A549 (cell line): ENCODE measurements at regions not wholly inside any gene's neighbourhood (a gene's known extent, or its start where the extent isn't known, plus 50 kb on each side); places are given as distances from the start of the nearest gene placed in this dataset.

Source experiments
- ATAC-seq, 2 experiments: fragments of 200-7000 bp in 1 of 2; fragments of >200 bp in 1 of 2; cut with Nextera tagmentation in 1 of 2; cut with Tn5 transposase in 1 of 2; 3 replicates each; pipeline versions ENCODE4 v1.8.0 to v1.9.1; 2018 to 2020; ENCODE audit warnings: mild to moderate bottlenecking in 1 of 2, moderate library complexity in 1 of 2
- CTCF ChIA-PET: fragments of 300-600 bp; sonication (Branson Sonifier 250); formaldehyde crosslinking; extraction: SDS; loops from one replicate; lab custom pipeline; 2021; ENCODE audit warnings: antibody characterized with exemption, inconsistent platforms; lab: Yijun Ruan, JAX
- POLR2A ChIA-PET: fragments of 350-600 bp; formaldehyde crosslinking; extraction: SDS; loops from one replicate; lab custom pipeline; 2021; ENCODE audit warnings: antibody characterized with exemption, inconsistent platforms; lab: Yijun Ruan, JAX
- DNase-seq, 2 experiments: peaks; one replicate each; pipeline versions ENCODE4 v3.0.0 to v3.0.0-alpha.2; 2011 to 2016; ENCODE audit warnings: low read depth in 1 of 2, low spot score in 1 of 2
- FAIRE-seq: peaks from 2 replicates; lab custom pipeline; 2011; peaks lifted over from hg19 to GRCh38; lab: Jason Lieb, UNC
- H3K27ac ChIP-seq, 2 experiments: fragments of >200 bp; sonication (Bioruptor Twin); formaldehyde crosslinking; 3 replicates each; pipeline ENCODE4 v1.5.1; 2016 to 2017
- H3K4me1 ChIP-seq: fragments of >200 bp; sonication (Bioruptor Twin); formaldehyde crosslinking; 3 replicates; pipeline ENCODE4 v1.6.1; 2016
- H3K4me2 ChIP-seq: fragments of >200 bp; sonication (Bioruptor Twin); formaldehyde crosslinking; 3 replicates; pipeline ENCODE4 v1.6.1; 2016
- H3K4me3 ChIP-seq: fragments of >200 bp; sonication (Bioruptor Twin); formaldehyde crosslinking; 3 replicates; pipeline ENCODE4 v1.5.1; 2016
- H3K9me3 ChIP-seq: fragments of >200 bp; sonication (Bioruptor Twin); formaldehyde crosslinking; 3 replicates; pipeline ENCODE4 v1.6.1; 2016
- BHLHE40 ChIP-seq: IDR thresholded peaks from 2 replicates; pipeline ENCODE4 v1.6.1; 2012; ENCODE audit warnings: low read depth, low read length, inconsistent platforms
- CHD2 ChIP-seq: fragments of 150-350 bp; IDR thresholded peaks from 2 replicates; pipeline ENCODE4 v1.6.1; 2014; ENCODE audit warnings: low read length; ENCODE audit not compliant: partially characterized antibody
- HEYL ChIP-seq: fragments of 250-450 bp; sonication (Bioruptor Pico); IDR thresholded peaks from 2 replicates; pipeline ENCODE4 v1.8.0; 2021; ENCODE audit warnings: mild to moderate bottlenecking, moderate library complexity
- HOXA7 ChIP-seq: fragments of 250-450 bp; sonication (Bioruptor Pico); IDR thresholded peaks from 2 replicates; pipeline ENCODE4 v1.5.0; 2020; ENCODE audit warnings: mild to moderate bottlenecking, moderate library complexity
- MAFK ChIP-seq: fragments of 450-650 bp; IDR thresholded peaks from 2 replicates; pipeline ENCODE4 v1.6.1; 2014; ENCODE audit not compliant: partially characterized antibody
- NPAS2 ChIP-seq: fragments of 250-450 bp; sonication (Bioruptor Pico); IDR thresholded peaks from 2 replicates; pipeline ENCODE4 v1.8.0; 2022; ENCODE audit warnings: mild to moderate bottlenecking, moderate library complexity, borderline replicate concordance
- RAD21 ChIP-seq, 2 experiments: fragments of >200 bp in 1 of 2; sonication (Bioruptor Twin) in 1 of 2; formaldehyde crosslinking in 1 of 2; IDR thresholded peaks in 1 of 2; conservative IDR thresholded peaks in 1 of 2; 2 replicates in 1 of 2; 3 replicates in 1 of 2; pipeline ENCODE4 v1.6.1; 2012 to 2018; ENCODE audit warnings: inconsistent platforms in 1 of 2
- RCOR1 ChIP-seq: fragments of 150-350 bp; IDR thresholded peaks from 2 replicates; pipeline ENCODE4 v1.6.1; 2014; ENCODE audit warnings: antibody characterized with exemption, low read length, low read depth
- RNF2 ChIP-seq: fragments of 200-600 bp; sonication (generic); IDR thresholded peaks from 2 replicates; pipeline ENCODE4 v1.6.1; 2016; ENCODE audit warnings: low read depth, mild to moderate bottlenecking, antibody characterized with exemption, moderate library complexity, borderline replicate concordance
- SMC3 ChIP-seq: fragments of >200 bp; sonication (Bioruptor Twin); formaldehyde crosslinking; IDR thresholded peaks from 3 replicates; pipeline ENCODE4 v1.6.1; 2018; ENCODE audit warnings: inconsistent platforms
- TP53 ChIP-seq: fragments of 250-450 bp; sonication (Bioruptor Pico); IDR thresholded peaks from 2 replicates; pipeline ENCODE4 v1.5.0; 2021; ENCODE audit warnings: mild to moderate bottlenecking, moderate library complexity
- WGBS: methylation state at CpG from one replicate; pipeline ENCODE4 v1.1.6; 2017; ENCODE audit errors: missing lambda C conversion rate; 5-methylcytosine and 5-hydroxymethylcytosine counted together
- TF ChIP-seq, protein P1 (sequence below): IDR thresholded peaks from 2 replicates; pipeline ENCODE4 v1.6.1; 2012
- TF ChIP-seq, protein P2 (sequence below): fragments of 450-650 bp; IDR thresholded peaks from 2 replicates; pipeline ENCODE4 v1.6.1; 2014; ENCODE audit warnings: antibody characterized with exemption
- TF ChIP-seq, protein P3 (sequence below): fragments of >200 bp; sonication (Bioruptor Twin); formaldehyde crosslinking; IDR thresholded peaks from 3 replicates; pipeline ENCODE4 v1.5.1; 2016
- TF ChIP-seq, protein P4 (sequence below): fragments of 250-450 bp; sonication (Bioruptor Pico); IDR thresholded peaks from 2 replicates; pipeline ENCODE4 v1.5.0; 2021; ENCODE audit warnings: mild to moderate bottlenecking, moderate library complexity, borderline replicate concordance

DNA sequence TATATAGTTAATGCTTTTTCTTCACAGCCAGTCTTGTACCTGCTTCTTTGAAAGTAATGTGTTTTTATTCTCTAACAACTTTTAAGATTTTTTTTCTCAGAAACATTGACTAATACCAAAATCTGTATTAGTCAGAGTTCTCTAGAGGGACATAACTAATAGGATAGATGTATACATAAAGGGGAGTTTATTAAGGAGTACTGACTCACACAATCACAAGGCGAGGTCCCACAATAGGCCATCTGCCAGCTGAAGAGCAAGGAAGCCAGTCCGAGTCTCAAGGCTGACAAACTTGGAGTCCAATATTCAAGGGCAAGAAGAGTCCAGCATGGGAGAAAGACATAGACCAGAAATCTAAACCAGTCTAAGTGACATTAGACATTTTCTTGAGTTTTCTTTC lies 140.0 kb downstream of the RAB38 start:
- DNase-seq (no peak), ATAC-seq (no peak), FAIRE-seq (no peak)
- WGBS = 26% methylated on average over 2 of the region's 2 CpGs
- POLR2A ChIA-PET = no interaction called here
- Histone ChIP-seq H3K27ac (no peak overlapping the region), H3K4me3 (no peak overlapping the region), H3K9me3 (no peaks in the 10 kb centered on the region), H3K4me1 (no peaks in the 10 kb centered on the region), H3K4me2 (no peak overlapping the region)
- TF ChIP-seq, protein P1, sequence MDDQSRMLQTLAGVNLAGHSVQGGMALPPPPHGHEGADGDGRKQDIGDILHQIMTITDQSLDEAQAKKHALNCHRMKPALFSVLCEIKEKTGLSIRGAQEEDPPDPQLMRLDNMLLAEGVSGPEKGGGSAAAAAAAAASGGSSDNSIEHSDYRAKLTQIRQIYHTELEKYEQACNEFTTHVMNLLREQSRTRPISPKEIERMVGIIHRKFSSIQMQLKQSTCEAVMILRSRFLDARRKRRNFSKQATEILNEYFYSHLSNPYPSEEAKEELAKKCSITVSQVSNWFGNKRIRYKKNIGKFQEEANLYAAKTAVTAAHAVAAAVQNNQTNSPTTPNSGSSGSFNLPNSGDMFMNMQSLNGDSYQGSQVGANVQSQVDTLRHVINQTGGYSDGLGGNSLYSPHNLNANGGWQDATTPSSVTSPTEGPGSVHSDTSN = no peak
- TF ChIP-seq, protein P2, sequence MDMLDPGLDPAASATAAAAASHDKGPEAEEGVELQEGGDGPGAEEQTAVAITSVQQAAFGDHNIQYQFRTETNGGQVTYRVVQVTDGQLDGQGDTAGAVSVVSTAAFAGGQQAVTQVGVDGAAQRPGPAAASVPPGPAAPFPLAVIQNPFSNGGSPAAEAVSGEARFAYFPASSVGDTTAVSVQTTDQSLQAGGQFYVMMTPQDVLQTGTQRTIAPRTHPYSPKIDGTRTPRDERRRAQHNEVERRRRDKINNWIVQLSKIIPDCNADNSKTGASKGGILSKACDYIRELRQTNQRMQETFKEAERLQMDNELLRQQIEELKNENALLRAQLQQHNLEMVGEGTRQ = no peak
- CTCF ChIA-PET = no interaction called here

DNA sequence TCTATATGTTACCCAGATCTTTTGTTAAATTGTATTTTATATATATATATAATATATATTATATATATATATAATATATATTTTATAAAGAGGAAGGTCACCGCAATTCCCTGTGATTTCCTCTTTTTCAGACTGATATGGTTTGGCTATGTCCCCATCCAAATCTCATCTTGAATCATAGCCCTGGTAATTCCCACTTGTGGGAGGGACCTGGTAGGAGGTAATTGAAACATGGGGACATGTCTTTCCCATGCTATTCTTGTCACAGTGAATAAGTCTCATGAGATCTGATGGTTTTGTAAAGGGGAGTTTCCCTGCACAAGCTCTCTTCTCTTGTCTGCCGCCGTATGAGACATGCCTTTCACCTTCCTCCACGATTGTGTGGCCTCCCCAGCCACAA lies 157.6 kb downstream of the RAB38 start:
- WGBS = 34% methylated on average over 4 of the region's 4 CpGs
- DNase-seq (no peak), FAIRE-seq (no peak), ATAC-seq (no peak)
- H3K9me3 ChIP-seq = no peaks in the 10 kb centered on the region
- CTCF ChIA-PET = interaction anchor here (0.6 to 5.1 kb wide), 9 partner anchors 24 to 596 kb away, joined by 3 to 75 read pairs (median 12); no protein-coding TSS in a partner anchor
- H3K4me2 ChIP-seq = no peak overlapping the region
- no peak overlapping the region for H3K27ac ChIP-seq
- TF ChIP-seq CHD2 (no peak), BHLHE40 (no peak), HEYL (CRISPR knock-in tag) (no peak), RNF2 (no peak), HOXA7 (no peak)
- TF ChIP-seq, all 56 proteins: peak for 0
- no peaks in the 10 kb centered on the region for H3K4me1 ChIP-seq
- H3K4me3 ChIP-seq = no peak overlapping the region
- POLR2A ChIA-PET = no interaction called here

DNA sequence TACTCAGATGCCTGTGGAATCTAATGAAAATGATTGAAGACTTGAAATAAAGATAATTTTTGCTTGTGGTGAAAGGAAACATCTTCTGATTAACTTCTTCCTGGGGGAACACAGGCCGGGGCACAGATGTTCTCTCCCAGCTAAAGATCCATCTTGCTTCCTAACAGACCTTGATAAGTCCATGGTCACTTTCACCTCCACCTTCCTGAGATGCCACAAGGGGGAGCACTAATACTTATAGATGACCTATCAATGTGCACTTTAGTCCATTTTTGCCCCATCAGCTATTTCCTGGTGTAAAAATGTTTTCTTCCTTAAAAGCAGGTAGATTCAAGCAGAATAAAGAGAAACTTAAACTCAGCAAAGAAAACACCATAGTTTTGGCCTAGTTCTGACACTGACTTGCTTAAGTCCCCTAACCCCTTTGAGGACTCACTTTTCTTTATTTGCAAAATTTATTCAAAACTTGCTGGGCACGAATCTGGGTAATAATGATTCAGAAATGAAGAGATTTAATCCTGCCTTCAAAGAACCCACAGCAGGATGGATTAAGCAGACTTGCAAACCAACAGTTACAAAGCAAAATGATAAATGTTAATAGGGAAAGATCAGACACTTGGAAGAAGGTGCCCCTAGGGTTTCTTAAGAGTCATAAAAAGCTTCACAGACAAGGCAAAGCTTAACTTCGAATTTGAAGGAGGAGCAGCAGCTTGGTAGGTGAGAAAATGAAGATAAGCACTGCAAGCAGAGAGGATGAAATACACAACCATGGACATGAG lies 158.7 kb downstream of the RAB38 start:
- Histone ChIP-seq H3K4me3 (no peak overlapping the region), H3K27ac (no peak overlapping the region), H3K4me1 (no peaks in the 10 kb centered on the region), H3K9me3 (no peaks in the 10 kb centered on the region), H3K4me2 (no peak overlapping the region)
- POLR2A ChIA-PET = no interaction called here
- WGBS = 31% methylated on average over 3 of the region's 3 CpGs
- FAIRE-seq = no peak
- TF ChIP-seq RAD21 (conservative IDR thresholded peaks at IDR 0.05 in 1 of 2, IDR thresholded peaks at IDR 0.05 in 1 of 2) (peak; percentile 91 to 93), MAFK (peak; percentile 100), TP53 (no peak), SMC3 (peak; percentile 96)
- TF ChIP-seq, protein P3, sequence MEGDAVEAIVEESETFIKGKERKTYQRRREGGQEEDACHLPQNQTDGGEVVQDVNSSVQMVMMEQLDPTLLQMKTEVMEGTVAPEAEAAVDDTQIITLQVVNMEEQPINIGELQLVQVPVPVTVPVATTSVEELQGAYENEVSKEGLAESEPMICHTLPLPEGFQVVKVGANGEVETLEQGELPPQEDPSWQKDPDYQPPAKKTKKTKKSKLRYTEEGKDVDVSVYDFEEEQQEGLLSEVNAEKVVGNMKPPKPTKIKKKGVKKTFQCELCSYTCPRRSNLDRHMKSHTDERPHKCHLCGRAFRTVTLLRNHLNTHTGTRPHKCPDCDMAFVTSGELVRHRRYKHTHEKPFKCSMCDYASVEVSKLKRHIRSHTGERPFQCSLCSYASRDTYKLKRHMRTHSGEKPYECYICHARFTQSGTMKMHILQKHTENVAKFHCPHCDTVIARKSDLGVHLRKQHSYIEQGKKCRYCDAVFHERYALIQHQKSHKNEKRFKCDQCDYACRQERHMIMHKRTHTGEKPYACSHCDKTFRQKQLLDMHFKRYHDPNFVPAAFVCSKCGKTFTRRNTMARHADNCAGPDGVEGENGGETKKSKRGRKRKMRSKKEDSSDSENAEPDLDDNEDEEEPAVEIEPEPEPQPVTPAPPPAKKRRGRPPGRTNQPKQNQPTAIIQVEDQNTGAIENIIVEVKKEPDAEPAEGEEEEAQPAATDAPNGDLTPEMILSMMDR = peak; percentile 85
- ATAC-seq = peak; percentile 89 to 98; a peak in 5 of 6 replicates
- CTCF ChIA-PET = interaction anchor here (0.6 to 5.1 kb wide), 51 partner anchors 8 to 870 kb away, joined by 3 to 75 read pairs (median 4); no protein-coding TSS in a partner anchor
- DNase-seq = peak; percentile 6 to 84

DNA sequence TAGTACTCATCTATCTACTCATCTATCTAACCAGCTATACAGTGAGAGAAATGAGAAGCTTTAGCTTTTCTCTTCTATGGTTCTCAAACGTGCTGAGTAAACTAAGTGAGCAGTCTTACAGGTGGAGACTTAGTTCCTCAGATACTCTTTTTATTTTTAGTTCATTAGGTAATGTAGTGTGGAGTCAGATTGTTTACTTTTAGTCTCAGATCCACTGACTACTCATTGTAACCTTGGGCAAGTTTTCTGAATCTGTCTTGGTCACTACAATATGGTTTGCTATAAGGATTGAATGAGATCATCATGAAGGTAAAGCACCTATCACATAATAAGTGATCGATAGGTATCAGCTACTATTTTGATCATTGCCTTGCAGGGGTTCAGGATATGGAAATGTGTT lies 160.1 kb downstream of the RAB38 start:
- POLR2A ChIA-PET = no interaction called here
- TF ChIP-seq, protein P3 = no peak
- no peak for TF ChIP-seq NPAS2 (CRISPR knock-in tag)
- TF ChIP-seq RAD21 (conservative IDR thresholded peaks at IDR 0.05 in 1 of 2, IDR thresholded peaks at IDR 0.05 in 1 of 2) = no peak
- no peak for TF ChIP-seq RCOR1
- TF ChIP-seq, protein P4, sequence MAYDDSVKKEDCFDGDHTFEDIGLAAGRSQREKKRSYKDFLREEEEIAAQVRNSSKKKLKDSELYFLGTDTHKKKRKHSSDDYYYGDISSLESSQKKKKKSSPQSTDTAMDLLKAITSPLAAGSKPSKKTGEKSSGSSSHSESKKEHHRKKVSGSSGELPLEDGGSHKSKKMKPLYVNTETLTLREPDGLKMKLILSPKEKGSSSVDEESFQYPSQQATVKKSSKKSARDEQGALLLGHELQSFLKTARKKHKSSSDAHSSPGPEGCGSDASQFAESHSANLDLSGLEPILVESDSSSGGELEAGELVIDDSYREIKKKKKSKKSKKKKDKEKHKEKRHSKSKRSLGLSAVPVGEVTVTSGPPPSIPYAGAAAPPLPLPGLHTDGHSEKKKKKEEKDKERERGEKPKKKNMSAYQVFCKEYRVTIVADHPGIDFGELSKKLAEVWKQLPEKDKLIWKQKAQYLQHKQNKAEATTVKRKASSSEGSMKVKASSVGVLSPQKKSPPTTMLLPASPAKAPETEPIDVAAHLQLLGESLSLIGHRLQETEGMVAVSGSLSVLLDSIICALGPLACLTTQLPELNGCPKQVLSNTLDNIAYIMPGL (CRISPR knock-in tag) = no peak
- Histone ChIP-seq H3K9me3 (no peaks in the 10 kb centered on the region), H3K4me1 (no peaks in the 10 kb centered on the region), H3K27ac (no peak overlapping the region), H3K4me2 (no peak overlapping the region), H3K4me3 (no peak overlapping the region)
- CTCF ChIA-PET = interaction anchor here (1.1 to 5.1 kb wide), 16 partner anchors 10 to 872 kb away, joined by 3 to 75 read pairs (median 7); no protein-coding TSS in a partner anchor
- ATAC-seq (no peak), FAIRE-seq (no peak), DNase-seq (no peak)
- WGBS = 25% methylated on average over 2 of the region's 2 CpGs
